GM18505 (cell line): ENCODE measurements at regions not wholly inside any gene's neighbourhood (a gene's known extent, or its start where the extent isn't known, plus 50 kb on each side); places are given as distances from the start of the nearest gene placed in this dataset.
"Not testable (repeated sequence)": the region's sequence is repeated elsewhere in the genome, so short reads cannot be mapped to it uniquely, and the experiment has no call there.

Experiments used
- ATAC-seq: cut with Tn5 transposase; IDR thresholded peaks from one replicate; pipeline ENCODE4 v1.9.1; 2021; ENCODE audit not compliant: unreplicated experiment
- POLR2A ChIP-seq: IDR thresholded peaks from 4 replicates; pipeline ENCODE4 v1.6.1; 2011; ENCODE audit warnings: borderline replicate concordance; ENCODE audit not compliant: insufficient read depth, insufficient read length; ENCODE audit errors: extremely low read depth

- no peak for TF ChIP-seq POLR2A
- no peak for ATAC-seq
These were observed 146.7 kb upstream of the KLF12 start for GRCh38 chr13:74280795-74281490.

- ATAC-seq = no peak
- no peak for TF ChIP-seq POLR2A
These were observed 146.0 kb upstream of the KLF12 start for GRCh38 chr13:74280093-74280794.

- no peak for TF ChIP-seq POLR2A
These were observed 144.7 kb upstream of the KLF12 start for GRCh38 chr13:74278901-74279300.

GRCh38 chr13:74274916-74275315 lies 140.7 kb upstream of the KLF12 start:
- no peak for TF ChIP-seq POLR2A
- ATAC-seq = no peak

More at GRCh38 chr13:74278901-74279300, 144.7 kb upstream of the KLF12 start:
- no peak for ATAC-seq

GRCh38 chr13:74273581-74273980 lies 139.4 kb upstream of the KLF12 start:
- no peak for TF ChIP-seq POLR2A
- ATAC-seq = no peak

- no peak for TF ChIP-seq POLR2A
- ATAC-seq = no peak
These were observed 138.6 kb upstream of the KLF12 start for GRCh38 chr13:74272826-74273225.

- TF ChIP-seq POLR2A = no peak
- no peak for ATAC-seq
These were observed 135.8 kb upstream of the KLF12 start for GRCh38 chr13:74270018-74270417.

- no peak for TF ChIP-seq POLR2A
- no peak for ATAC-seq
These were observed 132.7 kb upstream of the KLF12 start for GRCh38 chr13:74266861-74267260.

- ATAC-seq = no peak
- no peak for TF ChIP-seq POLR2A
These were observed 132.1 kb upstream of the KLF12 start for GRCh38 chr13:74266309-74266708.

GRCh38 chr13:74264333-74264732 lies 130.1 kb upstream of the KLF12 start:
- no peak for TF ChIP-seq POLR2A
- ATAC-seq = no peak

GRCh38 chr13:74260420-74260819 lies 126.2 kb upstream of the KLF12 start:
- ATAC-seq = not testable (repeated sequence)

- ATAC-seq = no peak
- TF ChIP-seq POLR2A = no peak
These were observed 125.4 kb upstream of the KLF12 start for GRCh38 chr13:74259641-74260040.

- ATAC-seq = no peak
- TF ChIP-seq POLR2A = no peak
These were observed 124.8 kb upstream of the KLF12 start for GRCh38 chr13:74258961-74259360.

GRCh38 chr13:74256969-74257368 lies 122.8 kb upstream of the KLF12 start:
- no peak for TF ChIP-seq POLR2A
- ATAC-seq = no peak
